Left lung (tissue), 4 donors: ENCODE measurements at regions not wholly inside any gene's neighbourhood (a gene's known extent, or its start where the extent isn't known, plus 50 kb on each side); places are given as distances from the start of the nearest gene placed in this dataset.

ENCODE experiments used
- ATAC-seq: fragments of 200-7000 bp; cut with Tn5 transposase; one replicate; pipeline ENCODE4 v1.9.1; 2020; ENCODE audit warnings: moderate library complexity
- DNase-seq, 4 donors: peaks; one replicate each; pipeline ENCODE4 v3.0.0-alpha.2; 2013 to 2020
- H3K27ac ChIP-seq, 2 donors: fragments of 200-600 bp; sonication (generic) in 1 of 2; one replicate each; pipeline versions ENCODE4 v1.5.0 to v1.8.0; 2020 to 2021
- H3K27me3 ChIP-seq, 2 donors: fragments of 200-600 bp; sonication (generic) in 1 of 2; one replicate each; pipeline versions ENCODE4 v1.5.0 to v1.8.0; 2020 to 2021
- H3K36me3 ChIP-seq, 2 donors: fragments of 200-600 bp; sonication (generic) in 1 of 2; one replicate each; pipeline versions ENCODE4 v1.5.0 to v1.8.0; 2020 to 2021
- H3K4me1 ChIP-seq, 2 donors: fragments of 200-600 bp; one replicate each; pipeline ENCODE4 v1.8.0; 2021
- H3K4me3 ChIP-seq, 2 donors: fragments of 200-600 bp; sonication (generic) in 1 of 2; one replicate each; pipeline versions ENCODE4 v1.5.0 to v1.8.0; 2020 to 2021; ENCODE audit warnings: mild to moderate bottlenecking in 1 of 2
- H3K9me3 ChIP-seq, 2 donors: fragments of 200-600 bp; sonication (generic) in 1 of 2; one replicate each; pipeline versions ENCODE4 v1.5.0 to v1.8.0; 2020 to 2021
- CTCF ChIP-seq, 2 donors: fragments of 200-600 bp; sonication (generic) in 1 of 2; IDR thresholded peaks; one replicate each; pipeline versions ENCODE4 v1.5.0 to v1.8.0; 2021; ENCODE audit warnings: antibody characterized with exemption in 2 of 2
- intact Hi-C, 2 donors: fragments of 100-400 bp; cut with DNase I; formaldehyde crosslinking; loops; one replicate each; pipeline versions ENCODE4 v1.11.2 to v1.14.2; 2022
- donor health status: DM: no; HTN: yes; CAD: no.
- donor health status: DM: no; HTN: no; CAD: no.

- Histone ChIP-seq H3K27ac (peak overlapping the region; percentile 83 to 85), H3K9me3 (no peaks in the 10 kb centered on the region), H3K4me1 (peaks cover 33 to 53% of the 10 kb centered on the region in 2 donors), H3K36me3 (no peaks in the 10 kb centered on the region), H3K4me3 (no peak overlapping the region), H3K27me3 (no peaks in the 10 kb centered on the region)
- no peak for TF ChIP-seq CTCF (IDR thresholded peaks at IDR 0.05)
- DNase-seq (peak in 2 of 4 donors; percentile 54 to 68), ATAC-seq (peak; percentile 21)
- intact Hi-C loops, result no loop called here
Observed at GRCh38 chr14:49971156-49972130, 78.6 kb downstream of the ARF6 start.

GRCh38 chr14:49972131-49972671 lies 79.3 kb downstream of the ARF6 start:
- DNase-seq (peak in 2 of 4 donors; percentile 64 to 65), ATAC-seq (peak; percentile 39)
- Histone ChIP-seq H3K36me3 (no peaks in the 10 kb centered on the region), H3K27me3 (no peaks in the 10 kb centered on the region), H3K27ac (peak overlapping the region; percentile 83 to 85), H3K4me3 (no peak overlapping the region), H3K9me3 (no peaks in the 10 kb centered on the region), H3K4me1 (peaks cover 33 to 57% of the 10 kb centered on the region in 2 donors)
- intact Hi-C loops, result no loop called here
- no peak for TF ChIP-seq CTCF (IDR thresholded peaks at IDR 0.05)

- ATAC-seq (peak; percentile 77), DNase-seq (peak in 2 of 4 donors; percentile 26 to 71)
- Histone ChIP-seq H3K27ac (peak overlapping the region; percentile 83 to 85), H3K27me3 (no peaks in the 10 kb centered on the region), H3K4me3 (no peak overlapping the region), H3K9me3 (no peaks in the 10 kb centered on the region), H3K4me1 (peaks cover 33 to 63% of the 10 kb centered on the region in 2 donors), H3K36me3 (no peaks in the 10 kb centered on the region)
- TF ChIP-seq CTCF (IDR thresholded peaks at IDR 0.05), result no peak
- intact Hi-C loops, result no loop called here
Observed at GRCh38 chr14:49972823-49973222, 79.9 kb downstream of the ARF6 start.

- H3K36me3 ChIP-seq, result no peaks in the 10 kb centered on the region
- DNase-seq, result no peak
- H3K27ac ChIP-seq, result peak overlapping the region; percentile 23 to 69
- peaks cover 33 to 62% of the 10 kb centered on the region in 2 donors for H3K4me1 ChIP-seq
- no peak for TF ChIP-seq CTCF (IDR thresholded peaks at IDR 0.05)
- H3K9me3 ChIP-seq, result no peaks in the 10 kb centered on the region
- ATAC-seq, result peak; percentile 19
- no peaks in the 10 kb centered on the region for H3K27me3 ChIP-seq
- intact Hi-C loops, result no loop called here
- no peak overlapping the region for H3K4me3 ChIP-seq
Observed at GRCh38 chr14:49975276-49975675, 82.4 kb downstream of the ARF6 start.

GRCh38 chr14:49975799-49976198 lies 82.9 kb downstream of the ARF6 start:
- no peak for TF ChIP-seq CTCF (IDR thresholded peaks at IDR 0.05)
- peak overlapping the region; percentile 23 to 69 for H3K27ac ChIP-seq
- H3K9me3 ChIP-seq, result no peaks in the 10 kb centered on the region
- no peak for ATAC-seq
- no peak for DNase-seq
- no peak overlapping the region for H3K4me3 ChIP-seq
- H3K4me1 ChIP-seq, result peaks cover 32 to 56% of the 10 kb centered on the region in 2 donors
- H3K36me3 ChIP-seq, result no peaks in the 10 kb centered on the region
- H3K27me3 ChIP-seq, result no peaks in the 10 kb centered on the region
- intact Hi-C loops, result no loop called here
